Lower leg skin (tissue), 3 donors: ENCODE measurements at regions not wholly inside any gene's neighbourhood (a gene's known extent, or its start where the extent isn't known, plus 50 kb on each side); places are given as distances from the start of the nearest gene placed in this dataset.

ENCODE experiments used
- POLR2A ChIP-seq, 2 donors: fragments of 450-650 bp; IDR thresholded peaks; one replicate each; pipeline ENCODE4 v1.6.1; 2016 to 2017; ENCODE audit warnings: antibody characterized with exemption in 2 of 2, mild to moderate bottlenecking in 1 of 2, moderate library complexity in 1 of 2
- TF ChIP-seq, protein P1 (sequence below), 3 donors: fragments of 450-650 bp; IDR thresholded peaks; one replicate each; pipeline ENCODE4 v1.5.1; 2016; ENCODE audit warnings: antibody characterized with exemption in 3 of 3, mild to moderate bottlenecking in 3 of 3, moderate library complexity in 2 of 3

DNA sequence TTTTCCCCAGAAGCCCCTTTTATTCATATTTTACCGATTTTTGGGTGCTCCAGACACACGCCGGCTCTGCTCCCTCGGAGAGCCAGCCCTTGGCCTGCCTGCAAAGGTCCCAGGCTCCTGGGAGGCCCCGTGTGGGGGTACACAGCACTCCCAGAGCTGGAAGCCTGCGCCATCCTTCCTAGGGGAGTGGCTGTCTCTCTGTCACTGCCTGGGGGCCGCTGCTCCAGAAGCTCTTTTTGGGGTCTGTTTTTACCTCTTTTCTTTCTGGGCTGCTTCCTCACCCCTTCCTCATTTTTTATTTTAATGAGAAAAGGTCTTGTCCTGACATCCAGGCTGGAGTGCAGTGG lies 119.1 kb upstream of the COL5A1 start:
- TF ChIP-seq, protein P1, sequence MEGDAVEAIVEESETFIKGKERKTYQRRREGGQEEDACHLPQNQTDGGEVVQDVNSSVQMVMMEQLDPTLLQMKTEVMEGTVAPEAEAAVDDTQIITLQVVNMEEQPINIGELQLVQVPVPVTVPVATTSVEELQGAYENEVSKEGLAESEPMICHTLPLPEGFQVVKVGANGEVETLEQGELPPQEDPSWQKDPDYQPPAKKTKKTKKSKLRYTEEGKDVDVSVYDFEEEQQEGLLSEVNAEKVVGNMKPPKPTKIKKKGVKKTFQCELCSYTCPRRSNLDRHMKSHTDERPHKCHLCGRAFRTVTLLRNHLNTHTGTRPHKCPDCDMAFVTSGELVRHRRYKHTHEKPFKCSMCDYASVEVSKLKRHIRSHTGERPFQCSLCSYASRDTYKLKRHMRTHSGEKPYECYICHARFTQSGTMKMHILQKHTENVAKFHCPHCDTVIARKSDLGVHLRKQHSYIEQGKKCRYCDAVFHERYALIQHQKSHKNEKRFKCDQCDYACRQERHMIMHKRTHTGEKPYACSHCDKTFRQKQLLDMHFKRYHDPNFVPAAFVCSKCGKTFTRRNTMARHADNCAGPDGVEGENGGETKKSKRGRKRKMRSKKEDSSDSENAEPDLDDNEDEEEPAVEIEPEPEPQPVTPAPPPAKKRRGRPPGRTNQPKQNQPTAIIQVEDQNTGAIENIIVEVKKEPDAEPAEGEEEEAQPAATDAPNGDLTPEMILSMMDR (IDR thresholded peaks at IDR 0.05), result no peak
- no peak for TF ChIP-seq POLR2A (IDR thresholded peaks at IDR 0.05)
